Osteoblast (primary cell): ENCODE measurements at regions not wholly inside any gene's neighbourhood (a gene's known extent, or its start where the extent isn't known, plus 50 kb on each side); places are given as distances from the start of the nearest gene placed in this dataset.

Experiments
- DNase-seq: peaks from one replicate; pipeline ENCODE4 v3.0.0; 2011; ENCODE audit warnings: low spot score, mixed read lengths; ENCODE audit not compliant: insufficient read length; ENCODE audit errors: missing footprints
- H2AFZ ChIP-seq: 2 replicates; pipeline ENCODE4 v1.6.0; 2011; ENCODE audit warnings: mild to moderate bottlenecking, low read length
- H3K27ac ChIP-seq: 2 replicates; pipeline ENCODE4 v1.5.1; 2011; ENCODE audit warnings: mild to moderate bottlenecking, low read depth, low read length, moderate library complexity
- H3K27me3 ChIP-seq: 2 replicates; pipeline ENCODE4 v1.6.0; 2012; ENCODE audit warnings: mild to moderate bottlenecking, control low read depth, inconsistent platforms, low read length, moderate library complexity; ENCODE audit not compliant: insufficient read depth
- H3K36me3 ChIP-seq: 2 replicates; pipeline ENCODE4 v1.5.1; 2011; ENCODE audit warnings: mild to moderate bottlenecking, low read length, control low read depth, moderate library complexity; ENCODE audit not compliant: insufficient read depth
- H3K4me1 ChIP-seq: 2 replicates; pipeline ENCODE4 v1.5.1; 2011; ENCODE audit warnings: mild to moderate bottlenecking, low read length, control low read depth, moderate library complexity; ENCODE audit not compliant: insufficient read depth
- H3K4me2 ChIP-seq: 2 replicates; pipeline ENCODE4 v1.6.0; 2011; ENCODE audit warnings: mild to moderate bottlenecking, low read length; ENCODE audit not compliant: insufficient read depth
- H3K4me3 ChIP-seq: fragments of 200-600 bp; sonication (generic); 3 replicates; pipeline ENCODE4 v1.5.1; 2012; ENCODE audit warnings: mild to moderate bottlenecking, low read length, inconsistent platforms; ENCODE audit not compliant: insufficient read depth
- H3K79me2 ChIP-seq: 2 replicates; pipeline ENCODE4 v1.6.0; 2012; ENCODE audit warnings: mild to moderate bottlenecking, low read length, control low read depth, inconsistent platforms; ENCODE audit not compliant: insufficient read depth
- H3K9me3 ChIP-seq: 2 replicates; pipeline ENCODE4 v1.5.1; 2011; ENCODE audit warnings: low read depth, low read length, control low read depth
- H4K20me1 ChIP-seq: 2 replicates; pipeline ENCODE4 v1.6.0; 2012; ENCODE audit warnings: mild to moderate bottlenecking, low read length, control low read depth; ENCODE audit not compliant: insufficient read depth
- CTCF ChIP-seq: IDR thresholded peaks from 2 replicates; pipeline ENCODE4 v1.5.1; 2011; ENCODE audit warnings: mild to moderate bottlenecking, low read depth, low read length, moderate library complexity; ENCODE audit errors: extremely low read depth

GRCh38 chr20:55186228-55186627, 710.8 kb downstream of the DOK5 start:
- Histone ChIP-seq H3K4me1 (no peaks in the 10 kb centered on the region), H3K9me3 (no peaks in the 10 kb centered on the region), H3K27ac (no peak overlapping the region), H2AFZ (no peak overlapping the region), H3K4me3 (no peak overlapping the region), H3K36me3 (no peaks in the 10 kb centered on the region), H3K79me2 (no peaks in the 10 kb centered on the region), H4K20me1 (no peaks in the 10 kb centered on the region), H3K4me2 (no peak overlapping the region), H3K27me3 (no peaks in the 10 kb centered on the region)
- no peak for TF ChIP-seq CTCF
- DNase-seq = no peak

- DNase-seq = no peak
- Histone ChIP-seq H3K4me3 (no peak overlapping the region), H3K4me2 (no peak overlapping the region), H4K20me1 (no peaks in the 10 kb centered on the region), H3K27ac (no peak overlapping the region), H3K79me2 (no peaks in the 10 kb centered on the region), H3K36me3 (no peaks in the 10 kb centered on the region), H3K9me3 (no peaks in the 10 kb centered on the region), H2AFZ (no peak overlapping the region), H3K27me3 (no peaks in the 10 kb centered on the region), H3K4me1 (no peaks in the 10 kb centered on the region)
- TF ChIP-seq CTCF = no peak
Observed at GRCh38 chr20:55175081-55175480, 699.7 kb downstream of the DOK5 start.

- no peak overlapping the region for H3K27ac ChIP-seq
Observed at GRCh38 chr20:55174635-55175034, 699.2 kb downstream of the DOK5 start.

GRCh38 chr20:55174172-55174571, 698.8 kb downstream of the DOK5 start:
- Histone ChIP-seq H3K4me3 (no peak overlapping the region), H2AFZ (no peak overlapping the region), H3K79me2 (no peaks in the 10 kb centered on the region), H3K27ac (no peak overlapping the region), H4K20me1 (no peaks in the 10 kb centered on the region), H3K4me1 (no peaks in the 10 kb centered on the region), H3K27me3 (no peaks in the 10 kb centered on the region), H3K4me2 (no peak overlapping the region), H3K36me3 (no peaks in the 10 kb centered on the region), H3K9me3 (no peaks in the 10 kb centered on the region)
- peak; percentile 39 for DNase-seq
- no peak for TF ChIP-seq CTCF

More at GRCh38 chr20:55174635-55175034, 699.2 kb downstream of the DOK5 start:
- no peak for TF ChIP-seq CTCF
- no peak for DNase-seq
- H3K4me2 ChIP-seq = no peak overlapping the region
- no peak overlapping the region for H3K4me3 ChIP-seq
- no peaks in the 10 kb centered on the region for H3K36me3 ChIP-seq
- no peaks in the 10 kb centered on the region for H3K9me3 ChIP-seq
- H3K27me3 ChIP-seq = no peaks in the 10 kb centered on the region
- no peaks in the 10 kb centered on the region for H3K4me1 ChIP-seq
- H4K20me1 ChIP-seq = no peaks in the 10 kb centered on the region
- no peaks in the 10 kb centered on the region for H3K79me2 ChIP-seq
- no peak overlapping the region for H2AFZ ChIP-seq
